Parathyroid adenoma (tissue), 2 donors: ENCODE measurements at regions not wholly inside any gene's neighbourhood (a gene's known extent, or its start where the extent isn't known, plus 50 kb on each side); places are given as distances from the start of the nearest gene placed in this dataset.

ENCODE experiments used
- H2AFZ ChIP-seq: fragments of 300-600 bp; sonication (generic); one replicate; pipeline ENCODE4 v1.7.0; 2017; ENCODE audit warnings: antibody characterized with exemption, mild to moderate bottlenecking
- H3K27ac ChIP-seq: fragments of 300-600 bp; sonication (generic); one replicate; pipeline ENCODE4 v1.7.0; 2017
- H3K27me3 ChIP-seq: fragments of 300-600 bp; sonication (generic); one replicate; pipeline ENCODE4 v1.7.0; 2017; ENCODE audit warnings: low read length; ENCODE audit not compliant: control insufficient read depth, insufficient read depth
- H3K36me3 ChIP-seq: fragments of 300-600 bp; sonication (generic); one replicate; pipeline ENCODE4 v1.7.0; 2017; ENCODE audit warnings: low read length; ENCODE audit not compliant: control insufficient read depth, insufficient read depth
- H3K4me1 ChIP-seq: fragments of 300-600 bp; sonication (generic); one replicate; pipeline ENCODE4 v1.7.0; 2017; ENCODE audit warnings: control low read depth
- H3K4me2 ChIP-seq: fragments of 300-600 bp; sonication (generic); one replicate; pipeline ENCODE4 v1.7.0; 2017; ENCODE audit warnings: low read length
- H3K4me3 ChIP-seq: fragments of 300-600 bp; sonication (generic); one replicate; pipeline ENCODE4 v1.7.0; 2017; ENCODE audit warnings: low read depth, low read length
- H3K79me2 ChIP-seq: fragments of 300-600 bp; sonication (generic); one replicate; pipeline ENCODE4 v1.7.0; 2017; ENCODE audit warnings: control low read depth
- H3K9ac ChIP-seq: fragments of 300-600 bp; sonication (generic); one replicate; pipeline ENCODE4 v1.7.0; 2017; ENCODE audit warnings: mild to moderate bottlenecking
- H3K9me3 ChIP-seq: fragments of 300-600 bp; sonication (generic); one replicate; pipeline ENCODE4 v1.7.0; 2017; ENCODE audit warnings: low read length; ENCODE audit not compliant: control insufficient read depth
- TF ChIP-seq, protein P1 (sequence below): fragments of 300-600 bp; sonication (generic); IDR thresholded peaks from one replicate; pipeline ENCODE4 v1.7.0; 2017; ENCODE audit warnings: antibody characterized with exemption, mild to moderate bottlenecking
- donor health status: primary hyperparathyroidism.

DNA sequence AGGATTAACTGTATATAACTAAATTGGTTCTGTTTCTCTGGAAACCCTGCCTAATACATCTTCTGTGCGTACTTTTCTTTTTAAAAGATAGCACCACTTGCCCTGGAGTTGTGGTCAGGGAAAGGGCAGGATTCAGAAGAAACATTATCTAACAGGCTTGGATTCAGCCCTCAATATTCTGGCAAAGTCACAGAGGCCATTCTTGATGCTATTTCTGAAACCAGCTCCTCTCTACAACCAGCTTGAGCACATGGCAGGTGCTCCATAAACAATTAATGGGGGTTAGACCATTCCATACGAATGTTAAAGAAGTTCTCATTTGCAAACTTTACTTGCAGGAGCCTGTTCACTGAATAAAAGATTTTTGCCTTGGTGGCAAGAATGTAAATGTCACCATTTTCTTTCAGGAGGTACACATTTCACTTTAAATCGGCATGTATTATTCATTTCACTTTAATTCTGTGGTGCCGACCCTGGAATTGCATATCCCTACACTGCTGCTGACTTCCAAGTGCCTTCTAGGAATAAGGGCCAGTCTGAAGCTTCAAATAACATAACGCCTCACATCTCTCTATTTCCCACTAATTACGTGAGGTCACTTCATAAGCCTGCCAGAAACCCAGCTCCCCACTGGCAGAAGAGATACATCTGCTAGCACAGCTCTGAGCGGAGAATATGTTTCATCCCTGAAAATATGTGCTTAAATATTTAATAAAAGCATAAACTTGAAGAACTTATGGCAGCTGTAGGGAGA lies 248.7 kb downstream of the ADGRG6 start:
- Histone ChIP-seq H3K9ac (no peak overlapping the region), H3K4me2 (no peak overlapping the region), H3K4me3 (no peak overlapping the region), H3K36me3 (no peaks in the 10 kb centered on the region), H3K9me3 (no peaks in the 10 kb centered on the region), H3K4me1 (no peaks in the 10 kb centered on the region), H2AFZ (no peak overlapping the region), H3K27me3 (no peaks in the 10 kb centered on the region), H3K27ac (no peak overlapping the region), H3K79me2 (no peaks in the 10 kb centered on the region)
- TF ChIP-seq, protein P1, sequence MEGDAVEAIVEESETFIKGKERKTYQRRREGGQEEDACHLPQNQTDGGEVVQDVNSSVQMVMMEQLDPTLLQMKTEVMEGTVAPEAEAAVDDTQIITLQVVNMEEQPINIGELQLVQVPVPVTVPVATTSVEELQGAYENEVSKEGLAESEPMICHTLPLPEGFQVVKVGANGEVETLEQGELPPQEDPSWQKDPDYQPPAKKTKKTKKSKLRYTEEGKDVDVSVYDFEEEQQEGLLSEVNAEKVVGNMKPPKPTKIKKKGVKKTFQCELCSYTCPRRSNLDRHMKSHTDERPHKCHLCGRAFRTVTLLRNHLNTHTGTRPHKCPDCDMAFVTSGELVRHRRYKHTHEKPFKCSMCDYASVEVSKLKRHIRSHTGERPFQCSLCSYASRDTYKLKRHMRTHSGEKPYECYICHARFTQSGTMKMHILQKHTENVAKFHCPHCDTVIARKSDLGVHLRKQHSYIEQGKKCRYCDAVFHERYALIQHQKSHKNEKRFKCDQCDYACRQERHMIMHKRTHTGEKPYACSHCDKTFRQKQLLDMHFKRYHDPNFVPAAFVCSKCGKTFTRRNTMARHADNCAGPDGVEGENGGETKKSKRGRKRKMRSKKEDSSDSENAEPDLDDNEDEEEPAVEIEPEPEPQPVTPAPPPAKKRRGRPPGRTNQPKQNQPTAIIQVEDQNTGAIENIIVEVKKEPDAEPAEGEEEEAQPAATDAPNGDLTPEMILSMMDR = no peak

DNA sequence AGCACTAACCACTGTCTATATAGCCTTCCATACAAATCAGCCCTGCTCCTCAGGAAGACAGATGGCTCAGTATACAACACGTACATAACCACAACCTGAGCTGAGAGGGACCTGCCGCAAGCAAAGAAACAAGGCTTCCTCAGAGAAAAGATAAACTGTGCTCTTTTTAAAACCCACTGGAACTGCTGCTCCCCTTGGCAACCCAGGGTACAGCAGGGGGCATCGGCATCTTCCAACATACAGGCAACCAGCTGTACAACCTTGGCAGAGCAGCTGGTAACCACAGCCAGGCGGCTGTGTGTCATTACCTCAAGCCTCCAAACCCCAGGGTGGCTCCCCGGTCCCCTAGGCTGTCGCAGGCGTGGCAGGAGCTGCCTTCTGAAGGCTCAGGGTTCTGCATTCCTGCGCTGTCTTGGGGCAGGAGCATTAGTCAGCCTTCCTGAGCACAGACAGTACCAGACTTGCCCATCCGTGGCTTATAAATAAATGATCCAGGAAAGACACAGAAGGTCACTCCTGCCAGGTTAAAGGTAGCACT lies 249.5 kb downstream of the ADGRG6 start:
- H3K36me3 ChIP-seq = no peaks in the 10 kb centered on the region
- H2AFZ ChIP-seq = no peak overlapping the region
- TF ChIP-seq, protein P1 = no peak
- no peaks in the 10 kb centered on the region for H3K4me1 ChIP-seq
- H3K9ac ChIP-seq = no peak overlapping the region
- H3K9me3 ChIP-seq = no peaks in the 10 kb centered on the region
- H3K27ac ChIP-seq = no peak overlapping the region
- no peak overlapping the region for H3K4me2 ChIP-seq
- H3K27me3 ChIP-seq = no peaks in the 10 kb centered on the region
- no peak overlapping the region for H3K4me3 ChIP-seq
- H3K79me2 ChIP-seq = no peaks in the 10 kb centered on the region

DNA sequence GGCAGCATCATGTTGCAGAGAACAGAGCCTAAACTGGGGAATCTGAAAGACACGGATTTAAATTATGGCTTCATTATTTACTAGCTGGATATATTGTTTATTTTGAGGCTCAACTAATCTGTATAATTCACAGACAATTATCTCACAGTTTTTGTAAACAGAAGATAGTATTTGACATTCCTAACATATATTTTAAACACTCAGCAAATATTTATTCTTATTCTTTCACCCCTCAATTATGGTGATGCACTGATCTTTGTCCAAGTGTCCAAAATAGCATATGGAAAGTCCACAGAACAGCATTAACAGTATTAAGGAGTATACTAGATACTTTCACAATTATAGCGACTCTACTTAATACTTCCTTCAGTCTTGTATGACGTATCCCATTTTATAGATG lies 257.0 kb downstream of the ADGRG6 start:
- H3K4me2 ChIP-seq = no peak overlapping the region
- no peaks in the 10 kb centered on the region for H3K36me3 ChIP-seq
- H3K9ac ChIP-seq = no peak overlapping the region
- H3K4me1 ChIP-seq = no peaks in the 10 kb centered on the region
- H3K9me3 ChIP-seq = no peaks in the 10 kb centered on the region
- H3K27me3 ChIP-seq = no peaks in the 10 kb centered on the region
- no peaks in the 10 kb centered on the region for H3K79me2 ChIP-seq
- no peak overlapping the region for H3K4me3 ChIP-seq
- no peak overlapping the region for H2AFZ ChIP-seq
- TF ChIP-seq, protein P1 = no peak
- H3K27ac ChIP-seq = no peak overlapping the region

DNA sequence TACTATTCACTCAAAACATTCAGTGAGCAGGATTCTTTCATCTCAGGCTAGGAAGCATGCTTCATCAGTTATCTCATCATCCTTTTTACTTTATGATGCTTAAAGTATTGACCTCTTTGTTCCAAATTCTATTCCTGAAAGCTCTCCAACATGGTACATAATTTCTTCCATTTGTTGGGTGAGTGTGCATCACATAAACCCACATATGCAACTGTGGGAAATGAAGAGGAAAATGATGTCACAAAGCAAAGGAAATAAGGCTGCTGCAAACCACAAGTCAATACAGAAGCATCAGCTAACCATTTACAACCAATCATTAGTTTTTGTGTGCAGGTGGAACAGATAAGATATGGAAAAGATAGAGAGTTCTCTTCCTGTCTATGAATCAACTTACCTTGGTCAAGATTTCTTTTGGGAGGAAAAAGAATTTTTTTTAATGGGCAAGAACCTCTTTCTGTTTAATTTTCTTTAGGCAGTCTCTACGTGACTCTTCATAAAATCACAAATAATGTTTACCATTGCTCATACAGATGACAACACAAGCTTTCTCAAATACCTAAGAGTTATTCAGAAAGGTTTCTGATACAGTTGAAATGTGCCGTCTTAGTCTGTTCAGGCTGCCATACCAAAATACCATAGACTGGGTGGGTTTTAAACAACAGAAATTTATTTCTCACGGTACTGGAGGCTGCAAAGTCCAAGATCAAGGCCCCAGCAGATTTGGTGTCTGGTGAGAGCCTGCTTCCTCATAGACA lies 259.9 kb downstream of the ADGRG6 start:
- Histone ChIP-seq H3K27ac (no peak overlapping the region), H2AFZ (no peak overlapping the region), H3K9ac (no peak overlapping the region), H3K4me1 (no peaks in the 10 kb centered on the region), H3K36me3 (no peaks in the 10 kb centered on the region), H3K27me3 (no peaks in the 10 kb centered on the region), H3K4me2 (no peak overlapping the region), H3K4me3 (no peak overlapping the region), H3K79me2 (no peaks in the 10 kb centered on the region), H3K9me3 (no peaks in the 10 kb centered on the region)
- TF ChIP-seq, protein P1 = no peak
